Glutamatergic neuron (in vitro differentiated cells): ENCODE measurements at regions not wholly inside any gene's neighbourhood (a gene's known extent, or its start where the extent isn't known, plus 50 kb on each side); places are given as distances from the start of the nearest gene placed in this dataset.

Experiments used
- DNase-seq: peaks from one replicate; pipeline ENCODE4 v3.0.0; 2022
- H3K27ac Mint-ChIP-seq: one replicate; pipeline ENCODE4 v1.8.0; 2020; ENCODE audit warnings: mild to moderate bottlenecking, mixed read lengths, inconsistent platforms; ENCODE audit not compliant: unreplicated experiment
- H3K27me3 Mint-ChIP-seq: one replicate; pipeline ENCODE4 v1.8.0; 2020; ENCODE audit warnings: mild to moderate bottlenecking, moderate library complexity, mixed read lengths, inconsistent platforms; ENCODE audit not compliant: unreplicated experiment
- H3K36me3 Mint-ChIP-seq: one replicate; pipeline ENCODE4 v1.8.0; 2020; ENCODE audit warnings: mild to moderate bottlenecking, mixed read lengths, inconsistent platforms; ENCODE audit not compliant: unreplicated experiment
- H3K4me1 Mint-ChIP-seq: one replicate; pipeline ENCODE4 v1.8.0; 2020; ENCODE audit warnings: mild to moderate bottlenecking, low read depth, mixed read lengths, inconsistent platforms; ENCODE audit not compliant: unreplicated experiment
- H3K4me3 Mint-ChIP-seq: one replicate; pipeline ENCODE4 v1.8.0; 2020; ENCODE audit warnings: mild to moderate bottlenecking, mixed read lengths, inconsistent platforms; ENCODE audit not compliant: unreplicated experiment
- H3K9me3 Mint-ChIP-seq: one replicate; pipeline ENCODE4 v1.8.0; 2020; ENCODE audit warnings: mild to moderate bottlenecking, moderate library complexity, mixed read lengths, inconsistent platforms; ENCODE audit not compliant: unreplicated experiment
- CTCF ChIP-seq: fragments of 200-600 bp; sonication (generic); IDR thresholded peaks from one replicate; pipeline ENCODE4 v1.5.0; 2021; ENCODE audit not compliant: partially characterized antibody, unreplicated experiment

- no peak overlapping the region for H3K4me3 Mint-ChIP-seq
- no peaks in the 10 kb centered on the region for H3K9me3 Mint-ChIP-seq
- no peaks in the 10 kb centered on the region for H3K36me3 Mint-ChIP-seq
- DNase-seq = no peak
- H3K27me3 Mint-ChIP-seq = no peaks in the 10 kb centered on the region
- no peak overlapping the region for H3K27ac Mint-ChIP-seq
- no peak for TF ChIP-seq CTCF
- no peaks in the 10 kb centered on the region for H3K4me1 Mint-ChIP-seq
These were observed 729.5 kb upstream of the ADGRL2 start for GRCh38 chr1:81071072-81071858.

GRCh38 chr1:81069856-81070255 is 730.9 kb upstream of the ADGRL2 start:
- H3K4me1 Mint-ChIP-seq = peaks cover under 1% of the 10 kb centered on the region

GRCh38 chr1:81068726-81069125 is 732.0 kb upstream of the ADGRL2 start:
- Mint-ChIP-seq H3K27me3 (no peaks in the 10 kb centered on the region), H3K27ac (no peak overlapping the region), H3K4me3 (no peak overlapping the region), H3K36me3 (no peaks in the 10 kb centered on the region), H3K4me1 (peaks cover 4% of the 10 kb centered on the region), H3K9me3 (no peaks in the 10 kb centered on the region)
- DNase-seq = no peak
- TF ChIP-seq CTCF = no peak

More at GRCh38 chr1:81069856-81070255, 730.9 kb upstream of the ADGRL2 start:
- TF ChIP-seq CTCF = no peak
- Mint-ChIP-seq H3K4me3 (no peak overlapping the region), H3K27me3 (no peaks in the 10 kb centered on the region), H3K27ac (no peak overlapping the region), H3K9me3 (no peaks in the 10 kb centered on the region), H3K36me3 (no peaks in the 10 kb centered on the region)
- no peak for DNase-seq

- Mint-ChIP-seq H3K4me1 (peaks cover 3% of the 10 kb centered on the region), H3K4me3 (no peak overlapping the region), H3K27ac (no peak overlapping the region), H3K36me3 (no peaks in the 10 kb centered on the region), H3K27me3 (no peaks in the 10 kb centered on the region), H3K9me3 (no peaks in the 10 kb centered on the region)
- no peak for TF ChIP-seq CTCF
- DNase-seq = no peak
These were observed 746.9 kb upstream of the ADGRL2 start for GRCh38 chr1:81053826-81054225.

- Mint-ChIP-seq H3K9me3 (no peaks in the 10 kb centered on the region), H3K27ac (no peak overlapping the region), H3K27me3 (no peaks in the 10 kb centered on the region), H3K4me3 (no peak overlapping the region), H3K4me1 (peaks cover 3% of the 10 kb centered on the region), H3K36me3 (no peaks in the 10 kb centered on the region)
- no peak for TF ChIP-seq CTCF
- no peak for DNase-seq
These were observed 748.6 kb upstream of the ADGRL2 start for GRCh38 chr1:81052162-81052561.
